ENCODE measurements at regions not wholly inside any gene's neighbourhood (a gene's known extent, or its start where the extent isn't known, plus 50 kb on each side); places are given as distances from the start of the nearest gene placed in this dataset.
A peak's percentile ranks its signal among the peaks of the same experiment; 100 is the strongest.

GRCh38 chr18:21162786-21163185, 51.2 kb upstream of the ROCK1 start:
- DNase-seq, result no peak

- no peak for DNase-seq
Observed at GRCh38 chr18:21163647-21164547, 52.3 kb upstream of the ROCK1 start.

- no peak for DNase-seq
Observed at GRCh38 chr18:21164548-21165095, 53.0 kb upstream of the ROCK1 start.

- DNase-seq, result no peak
Observed at GRCh38 chr18:21167641-21168377, 56.2 kb upstream of the ROCK1 start.

GRCh38 chr18:21168880-21169279, 57.3 kb upstream of the ROCK1 start:
- DNase-seq, result no peak

- DNase-seq, result no peak
Observed at GRCh38 chr18:21177822-21178221, 64.2 kb upstream of the GREB1L start.

GRCh38 chr18:21179590-21180220, 62.3 kb upstream of the GREB1L start:
- DNase-seq, result peak in 1 of 4 experiments; percentile 7

GRCh38 chr18:21180588-21180987, 61.4 kb upstream of the GREB1L start:
- DNase-seq, result no peak

- no peak for DNase-seq
Observed at GRCh38 chr18:21181766-21182165, 60.3 kb upstream of the GREB1L start.

- DNase-seq, result no peak
Observed at GRCh38 chr18:21183670-21184069, 58.4 kb upstream of the GREB1L start.

- no peak for DNase-seq
Observed at GRCh38 chr18:21184396-21184996, 57.5 kb upstream of the GREB1L start.

GRCh38 chr18:21187886-21188285, 54.1 kb upstream of the GREB1L start:
- DNase-seq, result no peak

- DNase-seq, result no peak
Observed at GRCh38 chr18:21191596-21192307, 50.3 kb upstream of the GREB1L start.

All from activated CD4-positive, CD25-positive, alpha-beta regulatory T cell (primary cell).